CD14-positive monocyte (primary cell): ENCODE measurements at regions not wholly inside any gene's neighbourhood (a gene's known extent, or its start where the extent isn't known, plus 50 kb on each side); places are given as distances from the start of the nearest gene placed in this dataset.

Source experiments
- DNase-seq, 3 donors: peaks; one replicate each; pipeline ENCODE4 v3.0.0-alpha.2; 2011 to 2022
- H2AFZ ChIP-seq: 2 replicates; pipeline ENCODE4 v1.6.0; 2012; ENCODE audit warnings: mild to moderate bottlenecking, low read depth, low read length, inconsistent platforms; ENCODE audit not compliant: insufficient read depth, poor library complexity, severe bottlenecking
- H3K27ac ChIP-seq, 2 donors: 1 replicate in 1 of 2; 2 replicates in 1 of 2; pipeline ENCODE4 v1.5.1; 2012 to 2013; ENCODE audit warnings: low read length in 2 of 2, control low read depth in 1 of 2, inconsistent platforms in 1 of 2, low read depth in 1 of 2, mild to moderate bottlenecking in 1 of 2
- H3K27me3 ChIP-seq, 2 donors: one replicate each; pipeline versions ENCODE4 v1.6.0 to v1.6.1; 2011 to 2013; ENCODE audit warnings: low read length in 2 of 2; ENCODE audit not compliant: control insufficient read depth in 2 of 2, insufficient read depth in 2 of 2
- H3K36me3 ChIP-seq, 2 donors: replicated peaks in 1 of 2; 1 replicate in 1 of 2; 2 replicates in 1 of 2; pipeline versions ENCODE4 v1.5.1 to v1.6.1; 2012 to 2013; ENCODE audit warnings: low read length in 2 of 2, control low read depth in 1 of 2, inconsistent platforms in 1 of 2, mild to moderate bottlenecking in 1 of 2; ENCODE audit not compliant: insufficient read depth in 2 of 2, control insufficient read depth in 1 of 2
- H3K4me1 ChIP-seq, 2 donors: 1 replicate in 1 of 2; 2 replicates in 1 of 2; pipeline versions ENCODE4 v1.5.1 to v1.6.1; 2012 to 2013; ENCODE audit warnings: low read length in 2 of 2, control low read depth in 1 of 2, inconsistent platforms in 1 of 2, mild to moderate bottlenecking in 1 of 2, moderate library complexity in 1 of 2; ENCODE audit not compliant: insufficient read depth in 2 of 2, control insufficient read depth in 1 of 2
- H3K4me2 ChIP-seq: replicated peaks from 2 replicates; pipeline ENCODE3; 2012; ENCODE audit warnings: low read length, moderate library complexity, mild to moderate bottlenecking; ENCODE audit not compliant: poor library complexity, severe bottlenecking; ENCODE audit errors: extremely low read depth
- H3K4me3 ChIP-seq, 3 experiments: fragments of 200-600 bp in 1 of 3; sonication (generic) in 1 of 3; replicated peaks in 1 of 3; 1 replicate in 2 of 3; 2 replicates in 1 of 3; pipeline ENCODE4 v1.5.1; 2011 to 2013; ENCODE audit warnings: low read length in 3 of 3, mild to moderate bottlenecking in 3 of 3, control low read depth in 2 of 3, low read depth in 2 of 3, inconsistent platforms in 1 of 3, moderate library complexity in 1 of 3
- H3K79me2 ChIP-seq: 2 replicates; pipeline ENCODE4 v1.6.0; 2012; ENCODE audit warnings: mild to moderate bottlenecking, control low read depth, inconsistent platforms, low read length, moderate library complexity; ENCODE audit not compliant: insufficient read depth
- H3K9ac ChIP-seq: 2 replicates; pipeline ENCODE4 v1.6.0; 2017; ENCODE audit warnings: low read length, mild to moderate bottlenecking; ENCODE audit not compliant: insufficient read depth, poor library complexity, severe bottlenecking
- H3K9me3 ChIP-seq, 2 donors: replicated peaks in 1 of 2; 1 replicate in 1 of 2; 2 replicates in 1 of 2; pipeline versions ENCODE4 v1.5.1 to v1.6.1; 2012 to 2013; ENCODE audit warnings: low read length in 2 of 2, control low read depth in 1 of 2; ENCODE audit not compliant: control insufficient read depth in 1 of 2, insufficient read depth in 1 of 2
- H4K20me1 ChIP-seq: 2 replicates; pipeline ENCODE4 v1.6.0; 2012; ENCODE audit warnings: mild to moderate bottlenecking, low read length, control low read depth, moderate library complexity; ENCODE audit not compliant: insufficient read depth
- H3K27ac Mint-ChIP-seq, 7 donors: one replicate each; pipeline ENCODE4 v1.8.0; 2020; ENCODE audit warnings: mild to moderate bottlenecking in 7 of 7, mixed read lengths in 7 of 7, moderate library complexity in 6 of 7, inconsistent platforms in 2 of 7
- H3K27me3 Mint-ChIP-seq, 3 donors: one replicate each; pipeline ENCODE4 v1.8.0; 2021 to 2022; ENCODE audit warnings: low read depth in 3 of 3, mild to moderate bottlenecking in 3 of 3, mixed read lengths in 3 of 3, moderate library complexity in 3 of 3, inconsistent platforms in 1 of 3
- H3K36me3 Mint-ChIP-seq, 2 donors: one replicate each; pipeline ENCODE4 v1.8.0; 2020; ENCODE audit warnings: mixed read lengths in 2 of 2, inconsistent platforms in 1 of 2, mild to moderate bottlenecking in 1 of 2
- H3K4me1 Mint-ChIP-seq: one replicate; pipeline ENCODE4 v1.8.0; 2020; ENCODE audit warnings: mild to moderate bottlenecking, mixed read lengths
- H3K4me3 Mint-ChIP-seq, 2 donors: one replicate each; pipeline ENCODE4 v1.8.0; 2020; ENCODE audit warnings: mild to moderate bottlenecking in 2 of 2, mixed read lengths in 2 of 2, moderate library complexity in 1 of 2
- H3K9me3 Mint-ChIP-seq, 7 donors: one replicate each; pipeline ENCODE4 v1.8.0; 2020 to 2022; ENCODE audit warnings: mixed read lengths in 7 of 7, mild to moderate bottlenecking in 6 of 7, moderate library complexity in 6 of 7, inconsistent platforms in 2 of 7
- WGBS: methylation state at CpG from one replicate; pipeline ENCODE4 v1.1.5; 2013; ENCODE audit warnings: missing lambda C conversion rate; ENCODE audit not compliant: insufficient coverage; 5-methylcytosine and 5-hydroxymethylcytosine counted together
- intact Hi-C, 2 donors: fragments of 100-400 bp; cut with micrococcal nuclease; formaldehyde crosslinking; loops; one replicate each; pipeline versions ENCODE4 v1.15.0 to v1.15.1; 2023
- TF ChIP-seq, protein P1 (sequence below): fragments of 200-600 bp; IDR thresholded peaks from one replicate; pipeline ENCODE4 v1.8.0; 2022; ENCODE audit warnings: antibody characterized with exemption, mild to moderate bottlenecking

DNA sequence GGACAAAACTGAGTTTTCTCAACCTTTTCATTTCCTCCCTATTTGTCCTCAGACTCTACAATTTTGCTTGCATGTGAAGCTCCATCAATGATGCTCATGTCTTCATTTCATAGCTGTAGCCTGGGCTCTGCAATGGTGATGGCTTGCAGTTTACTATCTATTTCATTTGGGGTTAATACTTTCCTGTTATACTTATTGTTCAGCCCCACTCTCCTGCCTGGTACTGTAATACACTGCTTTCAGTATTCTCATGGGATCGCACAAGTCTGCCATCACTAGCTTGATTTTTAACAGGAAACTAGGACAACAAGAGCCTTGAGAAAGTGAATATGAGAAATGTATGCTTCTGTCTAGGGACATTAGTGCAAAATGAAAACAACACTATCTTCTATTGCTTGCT is 84.2 kb upstream of the SEMA6A start:
- WGBS: no CpG with 5 or more reads among the region's 1 CpG
- Histone ChIP-seq H3K9ac (no peak overlapping the region), H2AFZ (no peak overlapping the region), H3K27me3 (no peaks in the 10 kb centered on the region), H3K36me3 (no peaks in the 10 kb centered on the region), H3K4me1 (no peaks in the 10 kb centered on the region), H3K79me2 (no peaks in the 10 kb centered on the region), H3K9me3 (peaks cover 12 to 21% of the 10 kb centered on the region in 2 donors), H3K4me3 (no peak overlapping the region), H4K20me1 (no peaks in the 10 kb centered on the region), H3K4me2 (no peak overlapping the region), H3K27ac (no peak overlapping the region)
- TF ChIP-seq, protein P1, sequence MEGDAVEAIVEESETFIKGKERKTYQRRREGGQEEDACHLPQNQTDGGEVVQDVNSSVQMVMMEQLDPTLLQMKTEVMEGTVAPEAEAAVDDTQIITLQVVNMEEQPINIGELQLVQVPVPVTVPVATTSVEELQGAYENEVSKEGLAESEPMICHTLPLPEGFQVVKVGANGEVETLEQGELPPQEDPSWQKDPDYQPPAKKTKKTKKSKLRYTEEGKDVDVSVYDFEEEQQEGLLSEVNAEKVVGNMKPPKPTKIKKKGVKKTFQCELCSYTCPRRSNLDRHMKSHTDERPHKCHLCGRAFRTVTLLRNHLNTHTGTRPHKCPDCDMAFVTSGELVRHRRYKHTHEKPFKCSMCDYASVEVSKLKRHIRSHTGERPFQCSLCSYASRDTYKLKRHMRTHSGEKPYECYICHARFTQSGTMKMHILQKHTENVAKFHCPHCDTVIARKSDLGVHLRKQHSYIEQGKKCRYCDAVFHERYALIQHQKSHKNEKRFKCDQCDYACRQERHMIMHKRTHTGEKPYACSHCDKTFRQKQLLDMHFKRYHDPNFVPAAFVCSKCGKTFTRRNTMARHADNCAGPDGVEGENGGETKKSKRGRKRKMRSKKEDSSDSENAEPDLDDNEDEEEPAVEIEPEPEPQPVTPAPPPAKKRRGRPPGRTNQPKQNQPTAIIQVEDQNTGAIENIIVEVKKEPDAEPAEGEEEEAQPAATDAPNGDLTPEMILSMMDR: no peak
- H3K9me3 Mint-ChIP-seq: peaks cover 2 to 21% (median 15%) of the 10 kb centered on the region in 7 donors
- intact Hi-C loops: no loop called here
- H3K4me1 Mint-ChIP-seq: no peaks in the 10 kb centered on the region
- no peaks in the 10 kb centered on the region for H3K36me3 Mint-ChIP-seq
- no peak for DNase-seq
- no peak overlapping the region for H3K4me3 Mint-ChIP-seq
- H3K27ac Mint-ChIP-seq: no peak overlapping the region
- peaks cover 0 to 1% (median 0%) of the 10 kb centered on the region in 3 donors for H3K27me3 Mint-ChIP-seq

DNA sequence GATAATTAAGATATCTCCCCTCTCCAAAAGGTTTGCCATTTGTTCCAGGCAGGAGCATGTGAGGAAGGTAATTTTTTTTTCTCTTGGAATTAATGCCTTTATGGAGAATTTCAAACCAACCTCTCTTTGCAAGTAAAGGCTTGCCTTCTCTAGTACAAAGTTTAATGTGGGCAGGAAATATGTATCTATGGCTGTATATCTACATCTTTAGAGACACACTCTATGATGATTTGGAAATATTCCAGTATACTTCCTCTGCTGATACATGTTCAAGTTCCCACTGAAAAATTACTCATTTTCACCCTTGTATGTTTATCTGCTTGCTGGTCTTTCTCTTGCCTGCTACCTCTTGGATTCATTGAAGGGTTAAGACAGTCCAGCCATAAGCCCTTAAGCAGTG is 83.5 kb upstream of the SEMA6A start:
- Mint-ChIP-seq H3K9me3 (peaks cover 2 to 21% (median 15%) of the 10 kb centered on the region in 7 donors), H3K36me3 (no peaks in the 10 kb centered on the region), H3K27ac (no peak overlapping the region), H3K27me3 (peaks cover 0 to 1% (median 0%) of the 10 kb centered on the region in 3 donors), H3K4me1 (no peaks in the 10 kb centered on the region), H3K4me3 (no peak overlapping the region)
- H3K27me3 ChIP-seq: no peaks in the 10 kb centered on the region
- H3K9me3 ChIP-seq: peaks cover 12 to 21% of the 10 kb centered on the region in 2 donors
- no peaks in the 10 kb centered on the region for H3K4me1 ChIP-seq
- H4K20me1 ChIP-seq: no peaks in the 10 kb centered on the region
- H3K4me3 ChIP-seq: no peak overlapping the region
- DNase-seq: no peak
- H3K79me2 ChIP-seq: no peaks in the 10 kb centered on the region
- H2AFZ ChIP-seq: no peak overlapping the region
- H3K9ac ChIP-seq: no peak overlapping the region
- H3K4me2 ChIP-seq: no peak overlapping the region
- no peak overlapping the region for H3K27ac ChIP-seq
- no peaks in the 10 kb centered on the region for H3K36me3 ChIP-seq
- TF ChIP-seq, protein P1: no peak
- intact Hi-C loops: no loop called here
